ENCODE measurements at regions not wholly inside any gene's neighbourhood (a gene's known extent, or its start where the extent isn't known, plus 50 kb on each side); places are given as distances from the start of the nearest gene placed in this dataset.
"Not testable (repeated sequence)": the region's sequence is repeated elsewhere in the genome, so short reads cannot be mapped to it uniquely, and the experiment has no call there.

DNA sequence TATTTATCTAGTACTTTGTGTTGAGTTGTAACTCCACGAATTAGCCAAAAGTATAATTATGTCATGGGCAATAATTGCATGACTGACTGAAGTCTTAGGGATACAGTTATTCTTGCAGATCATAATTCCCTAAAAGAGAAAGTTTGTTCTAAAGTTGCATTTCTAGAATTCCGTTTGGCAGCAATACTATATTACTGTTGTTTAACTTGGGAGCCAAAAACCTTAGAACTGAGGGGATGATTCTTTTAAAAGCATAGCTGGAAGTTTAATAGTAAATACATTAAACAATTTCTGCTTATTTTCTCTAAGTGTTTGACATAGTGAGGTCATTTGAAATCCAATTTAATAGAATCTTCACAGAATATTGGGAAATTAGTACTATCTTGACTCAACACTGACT is 356.4 kb upstream of the ADAMTS5 start:
- TF ChIP-seq CTCF (IDR thresholded peaks at IDR 0.05; ENCODE audit: unreplicated experiment in 3 of 3) = no peak
- Mint-ChIP-seq H3K9me3 (no peaks in the 10 kb centered on the region), H3K36me3 (ENCODE audit: low read depth) (no peaks in the 10 kb centered on the region), H3K27ac (no peak overlapping the region), H3K4me3 (no peak overlapping the region), H3K4me1 (no peaks in the 10 kb centered on the region), H3K27me3 (ENCODE audit: low read depth) (no peaks in the 10 kb centered on the region)

- H3K27me3 Mint-ChIP-seq (ENCODE audit: low read depth) = no peaks in the 10 kb centered on the region
- H3K9me3 Mint-ChIP-seq = no peaks in the 10 kb centered on the region
- no peak overlapping the region for H3K4me3 Mint-ChIP-seq
- H3K4me1 Mint-ChIP-seq = no peaks in the 10 kb centered on the region
- H3K36me3 Mint-ChIP-seq (ENCODE audit: low read depth) = no peaks in the 10 kb centered on the region
- no peak overlapping the region for H3K27ac Mint-ChIP-seq
- TF ChIP-seq CTCF (IDR thresholded peaks at IDR 0.05; ENCODE audit: unreplicated experiment in 3 of 3) = no peak
Measured at GRCh38 chr21:27321791-27322190, 354.9 kb upstream of the ADAMTS5 start.

DNA sequence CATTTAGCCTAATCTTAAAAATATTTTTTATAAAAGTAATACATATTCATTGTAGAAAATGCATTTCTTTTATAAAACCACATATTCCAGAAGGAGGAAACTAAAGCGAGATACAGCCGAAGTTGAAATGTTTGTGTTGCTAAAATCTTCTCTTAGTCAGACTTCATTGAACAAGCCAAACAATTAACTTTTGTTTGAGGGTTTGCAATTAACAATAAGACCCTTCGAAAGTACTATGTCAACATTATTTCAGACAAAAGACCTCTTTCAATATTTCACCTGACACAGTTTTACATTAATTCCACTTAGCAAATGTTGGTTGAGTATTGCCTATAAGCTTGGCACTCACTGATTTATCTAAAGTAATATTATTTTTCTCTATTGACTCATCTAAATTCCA is 354.0 kb upstream of the ADAMTS5 start:
- peaks cover 5% of the 10 kb centered on the region for H3K9me3 Mint-ChIP-seq
- no peaks in the 10 kb centered on the region for H3K36me3 Mint-ChIP-seq (ENCODE audit: low read depth)
- H3K4me1 Mint-ChIP-seq = no peaks in the 10 kb centered on the region
- H3K27ac Mint-ChIP-seq = no peak overlapping the region
- no peak for TF ChIP-seq CTCF (IDR thresholded peaks at IDR 0.05; ENCODE audit: unreplicated experiment in 3 of 3)
- no peaks in the 10 kb centered on the region for H3K27me3 Mint-ChIP-seq (ENCODE audit: low read depth)
- H3K4me3 Mint-ChIP-seq = no peak overlapping the region

DNA sequence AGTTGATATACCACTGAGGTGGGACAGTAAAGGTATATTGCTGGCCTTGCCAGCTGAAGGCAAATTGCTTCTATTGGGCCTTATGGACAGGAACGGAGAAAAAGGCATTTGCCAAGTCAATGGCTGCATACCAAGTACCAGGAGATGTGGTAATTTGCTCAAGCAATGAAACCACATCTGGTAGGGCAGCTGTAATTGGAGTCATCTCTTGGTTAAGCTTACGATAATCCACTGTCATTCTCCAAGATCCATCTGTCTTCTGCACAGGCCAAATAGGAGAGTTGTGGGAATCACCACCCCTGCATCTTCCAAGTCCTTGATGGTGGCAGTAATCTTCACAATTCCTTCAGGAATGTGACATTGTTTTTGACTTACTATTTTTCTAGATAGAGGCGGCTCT is 350.7 kb upstream of the ADAMTS5 start:
- H3K4me1 Mint-ChIP-seq; H3K27ac Mint-ChIP-seq; H3K4me3 Mint-ChIP-seq; H3K27me3 Mint-ChIP-seq (ENCODE audit: low read depth); H3K36me3 Mint-ChIP-seq (ENCODE audit: low read depth): not testable (repeated sequence)
- peaks cover 16% of the 10 kb centered on the region for H3K9me3 Mint-ChIP-seq

GRCh38 chr21:27315373-27315772 is 348.5 kb upstream of the ADAMTS5 start:
- Mint-ChIP-seq H3K4me1 (no peaks in the 10 kb centered on the region), H3K27me3 (ENCODE audit: low read depth) (peaks cover 4% of the 10 kb centered on the region), H3K36me3 (ENCODE audit: low read depth) (no peaks in the 10 kb centered on the region), H3K27ac (no peak overlapping the region), H3K9me3 (peaks cover 29% of the 10 kb centered on the region), H3K4me3 (no peak overlapping the region)
- TF ChIP-seq CTCF (IDR thresholded peaks at IDR 0.05; ENCODE audit: unreplicated experiment in 3 of 3) = no peak

DNA sequence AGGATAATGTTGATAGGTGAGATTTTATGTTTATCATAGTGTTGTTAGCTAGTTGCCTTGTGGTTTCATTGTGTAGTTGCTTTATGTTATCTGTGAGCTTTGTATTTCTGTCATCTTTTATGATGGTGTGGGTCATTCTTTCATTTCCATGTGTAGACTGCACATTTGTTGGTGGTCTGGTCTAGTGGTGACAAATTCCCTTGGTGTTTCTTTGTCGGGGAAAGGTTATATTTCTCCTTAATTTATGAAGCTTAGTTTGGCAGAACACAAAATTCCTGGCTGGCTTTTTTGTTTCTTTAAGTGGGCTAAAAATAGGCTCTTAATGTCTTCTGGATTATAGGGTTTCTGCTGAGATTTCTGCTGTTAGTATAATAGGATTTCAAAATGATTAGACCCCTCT is 347.2 kb upstream of the ADAMTS5 start:
- no peaks in the 10 kb centered on the region for H3K36me3 Mint-ChIP-seq (ENCODE audit: low read depth)
- H3K9me3 Mint-ChIP-seq = peaks cover 29% of the 10 kb centered on the region
- H3K4me3 Mint-ChIP-seq = no peak overlapping the region
- H3K27ac Mint-ChIP-seq = peak overlapping the region in 1 of 3 experiments; percentile 36
- no peak for TF ChIP-seq CTCF (IDR thresholded peaks at IDR 0.05; ENCODE audit: unreplicated experiment in 3 of 3)
- no peaks in the 10 kb centered on the region for H3K4me1 Mint-ChIP-seq
- H3K27me3 Mint-ChIP-seq (ENCODE audit: low read depth) = peaks cover 4% of the 10 kb centered on the region

All from nephron (organoid).